HFFc6 (cell line): ENCODE measurements at regions not wholly inside any gene's neighbourhood (a gene's known extent, or its start where the extent isn't known, plus 50 kb on each side); places are given as distances from the start of the nearest gene placed in this dataset.

Source experiments
- DNase-seq: peaks from one replicate; pipeline ENCODE4 v3.0.0-alpha.2; 2018
- H3K27ac Mint-ChIP-seq: 2 replicates; pipeline ENCODE4 v1.8.0; 2020; ENCODE audit warnings: mild to moderate bottlenecking, mixed read lengths
- H3K27me3 Mint-ChIP-seq: 2 replicates; pipeline ENCODE4 v1.8.0; 2021; ENCODE audit warnings: mild to moderate bottlenecking, moderate library complexity, mixed read lengths; ENCODE audit not compliant: insufficient read depth
- H3K36me3 Mint-ChIP-seq: 2 replicates; pipeline ENCODE4 v1.8.0; 2021; ENCODE audit warnings: low read depth, mixed read lengths
- H3K4me1 Mint-ChIP-seq: 2 replicates; pipeline ENCODE4 v1.8.0; 2020; ENCODE audit warnings: low read depth, mixed read lengths
- H3K4me3 Mint-ChIP-seq: 2 replicates; pipeline ENCODE4 v1.8.0; 2020; ENCODE audit warnings: mild to moderate bottlenecking, moderate library complexity, mixed read lengths
- H3K9me3 Mint-ChIP-seq: 2 replicates; pipeline ENCODE4 v1.8.0; 2020; ENCODE audit warnings: mild to moderate bottlenecking, mixed read lengths
- CTCF ChIP-seq: fragments of 200-600 bp; sonication (generic); IDR thresholded peaks from 2 replicates; pipeline ENCODE4 v1.5.0; 2021; ENCODE audit warnings: antibody characterized with exemption, mild to moderate bottlenecking

- peaks cover 39% of the 10 kb centered on the region for H3K9me3 Mint-ChIP-seq
- TF ChIP-seq CTCF = no peak
- no peak overlapping the region for H3K4me3 Mint-ChIP-seq
- no peaks in the 10 kb centered on the region for H3K4me1 Mint-ChIP-seq
- no peaks in the 10 kb centered on the region for H3K36me3 Mint-ChIP-seq
- H3K27ac Mint-ChIP-seq = no peak overlapping the region
- no peak for DNase-seq
- peaks cover 1% of the 10 kb centered on the region; the same call in 1 of the 2 replicates for H3K27me3 Mint-ChIP-seq
Observed at GRCh38 chr5:107302441-107302840, 368.3 kb downstream of the EFNA5 start.

GRCh38 chr5:107301999-107302398 lies 368.7 kb downstream of the EFNA5 start:
- DNase-seq = no peak
- Mint-ChIP-seq H3K4me1 (no peaks in the 10 kb centered on the region), H3K4me3 (no peak overlapping the region), H3K27me3 (peaks cover 1% of the 10 kb centered on the region; the same call in 1 of the 2 replicates), H3K27ac (no peak overlapping the region), H3K36me3 (no peaks in the 10 kb centered on the region), H3K9me3 (peaks cover 43% of the 10 kb centered on the region)
- no peak for TF ChIP-seq CTCF

- no peaks in the 10 kb centered on the region for H3K4me1 Mint-ChIP-seq
- no peak overlapping the region for H3K4me3 Mint-ChIP-seq
- no peaks in the 10 kb centered on the region for H3K36me3 Mint-ChIP-seq
- TF ChIP-seq CTCF = no peak
- no peak for DNase-seq
- peaks cover 36% of the 10 kb centered on the region for H3K9me3 Mint-ChIP-seq
- peaks cover 1% of the 10 kb centered on the region; the same call in 1 of the 2 replicates for H3K27me3 Mint-ChIP-seq
- no peak overlapping the region for H3K27ac Mint-ChIP-seq
Observed at GRCh38 chr5:107300721-107301327, 369.9 kb downstream of the EFNA5 start.

GRCh38 chr5:107296572-107296971 lies 374.2 kb downstream of the EFNA5 start:
- no peaks in the 10 kb centered on the region for H3K36me3 Mint-ChIP-seq
- H3K4me3 Mint-ChIP-seq = no peak overlapping the region
- H3K4me1 Mint-ChIP-seq = no peaks in the 10 kb centered on the region
- no peak overlapping the region for H3K27ac Mint-ChIP-seq
- H3K27me3 Mint-ChIP-seq = no peaks in the 10 kb centered on the region
- no peak for DNase-seq
- H3K9me3 Mint-ChIP-seq = peaks cover 28% of the 10 kb centered on the region
- TF ChIP-seq CTCF = no peak

- H3K4me3 Mint-ChIP-seq = no peak overlapping the region
- DNase-seq = no peak
- H3K36me3 Mint-ChIP-seq = no peaks in the 10 kb centered on the region
- H3K4me1 Mint-ChIP-seq = no peaks in the 10 kb centered on the region
- H3K27me3 Mint-ChIP-seq = no peaks in the 10 kb centered on the region
- no peak for TF ChIP-seq CTCF
- no peak overlapping the region for H3K27ac Mint-ChIP-seq
- H3K9me3 Mint-ChIP-seq = peaks cover 28% of the 10 kb centered on the region
Observed at GRCh38 chr5:107295914-107296313, 374.8 kb downstream of the EFNA5 start.
